CD14-positive monocyte (primary cell): ENCODE measurements at regions not wholly inside any gene's neighbourhood (a gene's known extent, or its start where the extent isn't known, plus 50 kb on each side); places are given as distances from the start of the nearest gene placed in this dataset.
"Not testable (repeated sequence)": the region's sequence is repeated elsewhere in the genome, so short reads cannot be mapped to it uniquely, and the experiment has no call there.

Experiments
- DNase-seq, 3 donors: peaks; one replicate each; pipeline ENCODE4 v3.0.0-alpha.2; 2011 to 2022
- H2AFZ ChIP-seq: 2 replicates; pipeline ENCODE4 v1.6.0; 2012; ENCODE audit warnings: mild to moderate bottlenecking, low read depth, low read length, inconsistent platforms; ENCODE audit not compliant: insufficient read depth, poor library complexity, severe bottlenecking
- H3K27ac ChIP-seq, 2 donors: 1 replicate in 1 of 2; 2 replicates in 1 of 2; pipeline ENCODE4 v1.5.1; 2012 to 2013; ENCODE audit warnings: low read length in 2 of 2, control low read depth in 1 of 2, inconsistent platforms in 1 of 2, low read depth in 1 of 2, mild to moderate bottlenecking in 1 of 2
- H3K27me3 ChIP-seq, 2 donors: one replicate each; pipeline versions ENCODE4 v1.6.0 to v1.6.1; 2011 to 2013; ENCODE audit warnings: low read length in 2 of 2; ENCODE audit not compliant: control insufficient read depth in 2 of 2, insufficient read depth in 2 of 2
- H3K36me3 ChIP-seq, 2 donors: replicated peaks in 1 of 2; 1 replicate in 1 of 2; 2 replicates in 1 of 2; pipeline versions ENCODE4 v1.5.1 to v1.6.1; 2012 to 2013; ENCODE audit warnings: low read length in 2 of 2, control low read depth in 1 of 2, inconsistent platforms in 1 of 2, mild to moderate bottlenecking in 1 of 2; ENCODE audit not compliant: insufficient read depth in 2 of 2, control insufficient read depth in 1 of 2
- H3K4me1 ChIP-seq, 2 donors: 1 replicate in 1 of 2; 2 replicates in 1 of 2; pipeline versions ENCODE4 v1.5.1 to v1.6.1; 2012 to 2013; ENCODE audit warnings: low read length in 2 of 2, control low read depth in 1 of 2, inconsistent platforms in 1 of 2, mild to moderate bottlenecking in 1 of 2, moderate library complexity in 1 of 2; ENCODE audit not compliant: insufficient read depth in 2 of 2, control insufficient read depth in 1 of 2
- H3K4me2 ChIP-seq: replicated peaks from 2 replicates; pipeline ENCODE3; 2012; ENCODE audit warnings: low read length, moderate library complexity, mild to moderate bottlenecking; ENCODE audit not compliant: poor library complexity, severe bottlenecking; ENCODE audit errors: extremely low read depth
- H3K4me3 ChIP-seq, 3 experiments: fragments of 200-600 bp in 1 of 3; sonication (generic) in 1 of 3; replicated peaks in 1 of 3; 1 replicate in 2 of 3; 2 replicates in 1 of 3; pipeline ENCODE4 v1.5.1; 2011 to 2013; ENCODE audit warnings: low read length in 3 of 3, mild to moderate bottlenecking in 3 of 3, control low read depth in 2 of 3, low read depth in 2 of 3, inconsistent platforms in 1 of 3, moderate library complexity in 1 of 3
- H3K79me2 ChIP-seq: 2 replicates; pipeline ENCODE4 v1.6.0; 2012; ENCODE audit warnings: mild to moderate bottlenecking, control low read depth, inconsistent platforms, low read length, moderate library complexity; ENCODE audit not compliant: insufficient read depth
- H3K9ac ChIP-seq: 2 replicates; pipeline ENCODE4 v1.6.0; 2017; ENCODE audit warnings: low read length, mild to moderate bottlenecking; ENCODE audit not compliant: insufficient read depth, poor library complexity, severe bottlenecking
- H3K9me3 ChIP-seq, 2 donors: replicated peaks in 1 of 2; 1 replicate in 1 of 2; 2 replicates in 1 of 2; pipeline versions ENCODE4 v1.5.1 to v1.6.1; 2012 to 2013; ENCODE audit warnings: low read length in 2 of 2, control low read depth in 1 of 2; ENCODE audit not compliant: control insufficient read depth in 1 of 2, insufficient read depth in 1 of 2
- H4K20me1 ChIP-seq: 2 replicates; pipeline ENCODE4 v1.6.0; 2012; ENCODE audit warnings: mild to moderate bottlenecking, low read length, control low read depth, moderate library complexity; ENCODE audit not compliant: insufficient read depth
- H3K27ac Mint-ChIP-seq, 7 donors: one replicate each; pipeline ENCODE4 v1.8.0; 2020; ENCODE audit warnings: mild to moderate bottlenecking in 7 of 7, mixed read lengths in 7 of 7, moderate library complexity in 6 of 7, inconsistent platforms in 2 of 7
- H3K27me3 Mint-ChIP-seq, 3 donors: one replicate each; pipeline ENCODE4 v1.8.0; 2021 to 2022; ENCODE audit warnings: low read depth in 3 of 3, mild to moderate bottlenecking in 3 of 3, mixed read lengths in 3 of 3, moderate library complexity in 3 of 3, inconsistent platforms in 1 of 3
- H3K36me3 Mint-ChIP-seq, 2 donors: one replicate each; pipeline ENCODE4 v1.8.0; 2020; ENCODE audit warnings: mixed read lengths in 2 of 2, inconsistent platforms in 1 of 2, mild to moderate bottlenecking in 1 of 2
- H3K4me1 Mint-ChIP-seq: one replicate; pipeline ENCODE4 v1.8.0; 2020; ENCODE audit warnings: mild to moderate bottlenecking, mixed read lengths
- H3K4me3 Mint-ChIP-seq, 2 donors: one replicate each; pipeline ENCODE4 v1.8.0; 2020; ENCODE audit warnings: mild to moderate bottlenecking in 2 of 2, mixed read lengths in 2 of 2, moderate library complexity in 1 of 2
- H3K9me3 Mint-ChIP-seq, 7 donors: one replicate each; pipeline ENCODE4 v1.8.0; 2020 to 2022; ENCODE audit warnings: mixed read lengths in 7 of 7, mild to moderate bottlenecking in 6 of 7, moderate library complexity in 6 of 7, inconsistent platforms in 2 of 7
- WGBS: methylation state at CpG from one replicate; pipeline ENCODE4 v1.1.5; 2013; ENCODE audit warnings: missing lambda C conversion rate; ENCODE audit not compliant: insufficient coverage; 5-methylcytosine and 5-hydroxymethylcytosine counted together
- intact Hi-C, 2 donors: fragments of 100-400 bp; cut with micrococcal nuclease; formaldehyde crosslinking; loops; one replicate each; pipeline versions ENCODE4 v1.15.0 to v1.15.1; 2023
- TF ChIP-seq, protein P1 (sequence below): fragments of 200-600 bp; IDR thresholded peaks from one replicate; pipeline ENCODE4 v1.8.0; 2022; ENCODE audit warnings: antibody characterized with exemption, mild to moderate bottlenecking

DNA sequence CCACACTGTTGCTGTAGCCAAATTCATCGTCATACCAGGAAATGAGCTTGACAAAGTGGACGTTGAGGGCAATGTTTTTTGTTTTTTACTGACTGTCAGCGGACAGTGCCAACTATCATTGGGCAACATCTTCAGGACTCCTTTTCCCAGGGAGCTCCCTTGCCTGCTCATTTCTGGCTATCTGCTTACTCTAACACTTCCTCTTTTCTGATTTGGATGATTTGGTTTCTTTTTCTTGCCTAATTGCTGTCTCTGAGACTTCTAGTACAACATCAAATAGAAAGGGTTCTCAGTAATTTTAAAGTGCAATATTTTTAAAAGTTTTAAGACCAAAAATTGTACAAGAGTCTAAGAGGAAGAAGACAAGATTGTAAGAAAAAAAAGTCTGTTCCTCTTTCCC, 92.0 kb upstream of the KLHL4 start:
- H3K4me2 ChIP-seq: no peak overlapping the region

DNA sequence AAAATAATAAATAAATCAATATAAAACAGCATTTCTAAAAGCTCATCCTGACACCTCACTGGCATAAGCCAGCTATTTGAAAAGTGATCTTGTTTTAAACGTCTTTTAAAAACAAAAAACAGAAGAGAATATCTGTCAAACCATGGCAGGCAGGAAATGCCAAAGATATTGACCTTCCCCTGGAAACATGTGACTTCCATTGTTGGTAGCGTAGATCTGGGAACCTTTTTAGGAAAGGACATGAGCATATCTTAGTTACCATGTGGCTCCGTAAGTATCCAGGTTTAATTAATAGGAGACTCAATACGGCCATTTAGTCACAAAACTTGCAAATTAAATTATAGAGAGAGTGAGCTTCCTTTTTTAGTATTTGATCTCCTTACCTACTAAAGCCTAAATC, 83.0 kb upstream of the KLHL4 start:
- TF ChIP-seq, protein P1, sequence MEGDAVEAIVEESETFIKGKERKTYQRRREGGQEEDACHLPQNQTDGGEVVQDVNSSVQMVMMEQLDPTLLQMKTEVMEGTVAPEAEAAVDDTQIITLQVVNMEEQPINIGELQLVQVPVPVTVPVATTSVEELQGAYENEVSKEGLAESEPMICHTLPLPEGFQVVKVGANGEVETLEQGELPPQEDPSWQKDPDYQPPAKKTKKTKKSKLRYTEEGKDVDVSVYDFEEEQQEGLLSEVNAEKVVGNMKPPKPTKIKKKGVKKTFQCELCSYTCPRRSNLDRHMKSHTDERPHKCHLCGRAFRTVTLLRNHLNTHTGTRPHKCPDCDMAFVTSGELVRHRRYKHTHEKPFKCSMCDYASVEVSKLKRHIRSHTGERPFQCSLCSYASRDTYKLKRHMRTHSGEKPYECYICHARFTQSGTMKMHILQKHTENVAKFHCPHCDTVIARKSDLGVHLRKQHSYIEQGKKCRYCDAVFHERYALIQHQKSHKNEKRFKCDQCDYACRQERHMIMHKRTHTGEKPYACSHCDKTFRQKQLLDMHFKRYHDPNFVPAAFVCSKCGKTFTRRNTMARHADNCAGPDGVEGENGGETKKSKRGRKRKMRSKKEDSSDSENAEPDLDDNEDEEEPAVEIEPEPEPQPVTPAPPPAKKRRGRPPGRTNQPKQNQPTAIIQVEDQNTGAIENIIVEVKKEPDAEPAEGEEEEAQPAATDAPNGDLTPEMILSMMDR: no peak
- Histone ChIP-seq H3K79me2 (no peaks in the 10 kb centered on the region), H3K4me3 (no peak overlapping the region), H4K20me1 (no peaks in the 10 kb centered on the region), H3K9me3 (no peaks in the 10 kb centered on the region), H3K27me3 (no peaks in the 10 kb centered on the region), H2AFZ (no peak overlapping the region), H3K36me3 (no peaks in the 10 kb centered on the region), H3K27ac (no peak overlapping the region), H3K4me2 (no peak overlapping the region), H3K9ac (no peak overlapping the region), H3K4me1 (no peaks in the 10 kb centered on the region)
- no peaks in the 10 kb centered on the region for H3K4me1 Mint-ChIP-seq
- H3K36me3 Mint-ChIP-seq: no peaks in the 10 kb centered on the region
- intact Hi-C loops: no loop called here
- peaks cover 0 to 2% (median 0%) of the 10 kb centered on the region in 3 donors for H3K27me3 Mint-ChIP-seq
- H3K27ac Mint-ChIP-seq: no peak overlapping the region
- no CpG with 5 or more reads among the region's 4 CpGs for WGBS
- no peak overlapping the region for H3K4me3 Mint-ChIP-seq
- peaks cover 0 to 2% (median 0%) of the 10 kb centered on the region in 7 donors for H3K9me3 Mint-ChIP-seq
- no peak for DNase-seq

More for the DNA sequence above, 92.0 kb upstream of the KLHL4 start:
- Mint-ChIP-seq H3K9me3 (peaks cover 0 to 3% (median 0%) of the 10 kb centered on the region in 7 donors), H3K36me3 (no peaks in the 10 kb centered on the region), H3K27ac (no peak overlapping the region), H3K27me3 (no peaks in the 10 kb centered on the region), H3K4me3 (no peak overlapping the region), H3K4me1 (no peaks in the 10 kb centered on the region)
- intact Hi-C loops: no loop called here
- Histone ChIP-seq H2AFZ (no peak overlapping the region), H3K9ac (no peak overlapping the region), H4K20me1 (no peaks in the 10 kb centered on the region), H3K27me3 (no peaks in the 10 kb centered on the region), H3K4me1 (no peaks in the 10 kb centered on the region), H3K27ac (no peak overlapping the region), H3K4me3 (no peak overlapping the region), H3K79me2 (no peaks in the 10 kb centered on the region), H3K36me3 (no peaks in the 10 kb centered on the region), H3K9me3 (peaks cover 0 to 2% of the 10 kb centered on the region in 2 donors)
- no peak for DNase-seq
- TF ChIP-seq, protein P1: no peak
- WGBS: no CpG with 5 or more reads among the region's 3 CpGs

DNA sequence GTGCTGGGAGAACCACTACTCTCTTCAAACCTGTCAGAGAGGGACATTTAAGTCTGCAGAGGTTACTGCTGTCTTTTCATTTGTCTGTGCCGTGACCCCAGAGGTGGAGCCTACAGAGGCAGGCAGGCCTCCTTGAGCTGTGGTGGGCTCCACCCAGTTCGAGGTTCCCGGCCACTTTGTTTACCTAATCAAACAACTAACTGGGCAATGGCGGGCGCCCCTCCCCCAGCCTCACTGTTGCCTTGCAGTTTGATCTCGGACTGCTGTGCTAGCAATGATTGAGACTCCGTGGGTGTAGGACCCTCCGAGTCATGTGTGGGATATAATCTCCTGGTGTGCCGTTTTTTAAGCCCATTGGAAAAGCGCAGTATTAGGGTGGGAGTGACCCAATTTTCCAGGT, 69.0 kb upstream of the KLHL4 start:
- no CpG with 5 or more reads among the region's 10 CpGs for WGBS
- H3K79me2 ChIP-seq, H3K27ac Mint-ChIP-seq, H3K4me1 ChIP-seq, DNase-seq, H3K9me3 ChIP-seq, intact Hi-C loops, H3K4me2 ChIP-seq, H3K27me3 ChIP-seq, H3K27me3 Mint-ChIP-seq, H3K36me3 ChIP-seq, H3K9ac ChIP-seq, H3K27ac ChIP-seq, H2AFZ ChIP-seq, H3K4me3 Mint-ChIP-seq, H3K4me1 Mint-ChIP-seq, H4K20me1 ChIP-seq, H3K4me3 ChIP-seq, H3K36me3 Mint-ChIP-seq: not testable (repeated sequence)
- peaks cover 0 to 13% (median 9%) of the 10 kb centered on the region in 7 donors for H3K9me3 Mint-ChIP-seq
